WTC11 (cell line): ENCODE measurements at regions not wholly inside any gene's neighbourhood (a gene's known extent, or its start where the extent isn't known, plus 50 kb on each side); places are given as distances from the start of the nearest gene placed in this dataset.

Experiments used
- ATAC-seq: fragments of 200-7000 bp; cut with Tn5 transposase; 2 replicates; pipeline ENCODE4 v1.10.0; 2021; ENCODE audit warnings: mild to moderate bottlenecking, moderate library complexity
- CTCF ChIA-PET: fragments of 300-600 bp; sonication (Branson Sonifier 250); formaldehyde crosslinking; loops from one replicate; lab custom pipeline; 2021; ENCODE audit warnings: antibody characterized with exemption; lab: Charles Lee
- POLR2A ChIA-PET: fragments of 350-600 bp; sonication (Branson Sonifier 250); formaldehyde crosslinking; loops from one replicate; lab custom pipeline; 2021; ENCODE audit warnings: antibody characterized with exemption; lab: Charles Lee
- DNase-seq: peaks from one replicate; pipeline ENCODE4 v3.0.0; 2021; ENCODE audit warnings: low spot score
- H3K27ac Mint-ChIP-seq: 2 replicates; pipeline ENCODE4 v1.8.0; 2021; ENCODE audit warnings: mixed read lengths
- H3K27me3 Mint-ChIP-seq: 2 replicates; pipeline ENCODE4 v1.8.0; 2021; ENCODE audit warnings: low read depth, mild to moderate bottlenecking, moderate library complexity, mixed read lengths
- H3K36me3 Mint-ChIP-seq: 2 replicates; pipeline ENCODE4 v1.8.0; 2021; ENCODE audit warnings: mixed read lengths
- H3K4me1 Mint-ChIP-seq: 2 replicates; pipeline ENCODE4 v1.8.0; 2022; ENCODE audit warnings: mixed read lengths
- H3K4me3 Mint-ChIP-seq: 2 replicates; pipeline ENCODE4 v1.8.0; 2021; ENCODE audit warnings: mild to moderate bottlenecking, moderate library complexity, mixed read lengths
- H3K9me3 Mint-ChIP-seq: 2 replicates; pipeline ENCODE4 v1.8.0; 2021; ENCODE audit warnings: mixed read lengths
- ATF1 ChIP-seq: sonication (generic); formaldehyde crosslinking; IDR thresholded peaks from 2 replicates; pipeline ENCODE4 v1.8.1; 2023; ENCODE audit warnings: mild to moderate bottlenecking, moderate library complexity, missing genetic modification reagents
- CBFB ChIP-seq: sonication (generic); formaldehyde crosslinking; IDR thresholded peaks from 2 replicates; pipeline ENCODE4 v1.8.1; 2022; ENCODE audit warnings: mild to moderate bottlenecking, low read depth, missing genetic modification reagents
- ESRRA ChIP-seq: sonication (generic); formaldehyde crosslinking; IDR thresholded peaks from 2 replicates; pipeline ENCODE4 v1.8.1; 2022; ENCODE audit warnings: mild to moderate bottlenecking, missing genetic modification reagents, borderline replicate concordance
- GABPB1 ChIP-seq: sonication (generic); formaldehyde crosslinking; IDR thresholded peaks from 2 replicates; pipeline ENCODE4 v1.8.1; 2023; ENCODE audit warnings: mild to moderate bottlenecking, missing genetic modification reagents
- IRF2 ChIP-seq: sonication (generic); formaldehyde crosslinking; IDR thresholded peaks from 2 replicates; pipeline ENCODE4 v1.8.0; 2022; ENCODE audit warnings: low read depth, missing genetic modification reagents, borderline replicate concordance
- JAZF1 ChIP-seq: fragments of 250-450 bp; sonication (Bioruptor Pico); IDR thresholded peaks from 2 replicates; pipeline ENCODE4 v1.9.0; 2021; ENCODE audit warnings: moderate library complexity, mild to moderate bottlenecking, inconsistent platforms
- KAT7 ChIP-seq: sonication (generic); formaldehyde crosslinking; IDR thresholded peaks from 2 replicates; pipeline ENCODE4 v1.8.1; 2023; ENCODE audit warnings: missing genetic modification reagents, mild to moderate bottlenecking, borderline replicate concordance
- MAX ChIP-seq: sonication (generic); formaldehyde crosslinking; IDR thresholded peaks from 2 replicates; pipeline ENCODE4 v1.8.0; 2022; ENCODE audit warnings: mild to moderate bottlenecking, missing genetic modification reagents
- RELA ChIP-seq: sonication (generic); formaldehyde crosslinking; IDR thresholded peaks from 2 replicates; pipeline ENCODE4 v1.8.1; 2022; ENCODE audit warnings: missing genetic modification reagents, mild to moderate bottlenecking, borderline replicate concordance
- SMAD4 ChIP-seq: sonication (generic); formaldehyde crosslinking; IDR thresholded peaks from 2 replicates; pipeline ENCODE4 v1.8.0; 2022; ENCODE audit warnings: mild to moderate bottlenecking, missing genetic modification reagents
- SOX15 ChIP-seq: fragments of 250-450 bp; sonication (Bioruptor Pico); IDR thresholded peaks from 2 replicates; pipeline ENCODE4 v1.9.0; 2021; ENCODE audit warnings: mild to moderate bottlenecking
- ZMAT4 ChIP-seq: fragments of 250-450 bp; sonication (Bioruptor Pico); IDR thresholded peaks from 2 replicates; pipeline ENCODE4 v1.9.0; 2021; ENCODE audit warnings: mild to moderate bottlenecking
- ZNF219 ChIP-seq: sonication (generic); formaldehyde crosslinking; IDR thresholded peaks from 2 replicates; pipeline ENCODE4 v1.8.0; 2023; ENCODE audit warnings: missing genetic modification reagents, mild to moderate bottlenecking, borderline replicate concordance
- ZNF263 ChIP-seq: sonication (generic); formaldehyde crosslinking; IDR thresholded peaks from 2 replicates; pipeline ENCODE4 v1.8.1; 2022; ENCODE audit warnings: low read depth, mild to moderate bottlenecking, moderate library complexity, missing genetic modification reagents
- ZNF423 ChIP-seq: fragments of 250-450 bp; sonication (Bioruptor Pico); IDR thresholded peaks from 2 replicates; pipeline ENCODE4 v2.1.2; 2022; ENCODE audit warnings: mild to moderate bottlenecking, moderate library complexity
- ZNF671 ChIP-seq: fragments of 250-450 bp; sonication (Bioruptor Pico); IDR thresholded peaks from 2 replicates; pipeline ENCODE4 v1.8.0; 2021; ENCODE audit warnings: mild to moderate bottlenecking
- TF ChIP-seq, protein P1 (sequence below): sonication (generic); formaldehyde crosslinking; IDR thresholded peaks from 2 replicates; pipeline ENCODE4 v1.8.1; 2022; ENCODE audit warnings: mild to moderate bottlenecking, missing genetic modification reagents, moderate library complexity, borderline replicate concordance
- TF ChIP-seq, protein P2 (sequence below): sonication (generic); formaldehyde crosslinking; IDR thresholded peaks from 2 replicates; pipeline ENCODE4 v1.8.0; 2022; ENCODE audit warnings: mild to moderate bottlenecking, missing genetic modification reagents
- TF ChIP-seq, protein P3 (sequence below): fragments of 250-450 bp; sonication (Bioruptor Pico); IDR thresholded peaks from 2 replicates; pipeline ENCODE4 v2.1.2; 2022; ENCODE audit warnings: mild to moderate bottlenecking, moderate library complexity
- TF ChIP-seq, protein P4 (sequence below): fragments of 250-450 bp; sonication (Bioruptor Pico); conservative IDR thresholded peaks from 2 replicates; pipeline ENCODE4 v1.9.0; 2021; ENCODE audit warnings: mild to moderate bottlenecking
- TF ChIP-seq, protein P5 (sequence below): fragments of 250-450 bp; sonication (Bioruptor Pico); IDR thresholded peaks from 2 replicates; pipeline ENCODE4 v1.8.0; 2021; ENCODE audit warnings: mild to moderate bottlenecking
- TF ChIP-seq, protein P6 (sequence below): sonication (generic); formaldehyde crosslinking; IDR thresholded peaks from 2 replicates; pipeline ENCODE4 v1.8.0; 2022; ENCODE audit warnings: missing genetic modification reagents
- TF ChIP-seq, protein P7 (sequence below): sonication (generic); formaldehyde crosslinking; IDR thresholded peaks from 2 replicates; pipeline ENCODE4 v1.8.1; 2022; ENCODE audit warnings: low read depth, mild to moderate bottlenecking, moderate library complexity, missing genetic modification reagents, borderline replicate concordance

- TF ChIP-seq, protein P1, sequence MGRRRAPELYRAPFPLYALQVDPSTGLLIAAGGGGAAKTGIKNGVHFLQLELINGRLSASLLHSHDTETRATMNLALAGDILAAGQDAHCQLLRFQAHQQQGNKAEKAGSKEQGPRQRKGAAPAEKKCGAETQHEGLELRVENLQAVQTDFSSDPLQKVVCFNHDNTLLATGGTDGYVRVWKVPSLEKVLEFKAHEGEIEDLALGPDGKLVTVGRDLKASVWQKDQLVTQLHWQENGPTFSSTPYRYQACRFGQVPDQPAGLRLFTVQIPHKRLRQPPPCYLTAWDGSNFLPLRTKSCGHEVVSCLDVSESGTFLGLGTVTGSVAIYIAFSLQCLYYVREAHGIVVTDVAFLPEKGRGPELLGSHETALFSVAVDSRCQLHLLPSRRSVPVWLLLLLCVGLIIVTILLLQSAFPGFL (CRISPR knock-in tag), result no peak
- TF ChIP-seq ZMAT4, result no peak
- no peak for TF ChIP-seq ZNF423 (CRISPR knock-in tag)
- no peak for TF ChIP-seq SMAD4 (CRISPR knock-in tag)
- no peak for TF ChIP-seq ATF1
- TF ChIP-seq CBFB (CRISPR knock-in tag), result no peak
- TF ChIP-seq, protein P2, sequence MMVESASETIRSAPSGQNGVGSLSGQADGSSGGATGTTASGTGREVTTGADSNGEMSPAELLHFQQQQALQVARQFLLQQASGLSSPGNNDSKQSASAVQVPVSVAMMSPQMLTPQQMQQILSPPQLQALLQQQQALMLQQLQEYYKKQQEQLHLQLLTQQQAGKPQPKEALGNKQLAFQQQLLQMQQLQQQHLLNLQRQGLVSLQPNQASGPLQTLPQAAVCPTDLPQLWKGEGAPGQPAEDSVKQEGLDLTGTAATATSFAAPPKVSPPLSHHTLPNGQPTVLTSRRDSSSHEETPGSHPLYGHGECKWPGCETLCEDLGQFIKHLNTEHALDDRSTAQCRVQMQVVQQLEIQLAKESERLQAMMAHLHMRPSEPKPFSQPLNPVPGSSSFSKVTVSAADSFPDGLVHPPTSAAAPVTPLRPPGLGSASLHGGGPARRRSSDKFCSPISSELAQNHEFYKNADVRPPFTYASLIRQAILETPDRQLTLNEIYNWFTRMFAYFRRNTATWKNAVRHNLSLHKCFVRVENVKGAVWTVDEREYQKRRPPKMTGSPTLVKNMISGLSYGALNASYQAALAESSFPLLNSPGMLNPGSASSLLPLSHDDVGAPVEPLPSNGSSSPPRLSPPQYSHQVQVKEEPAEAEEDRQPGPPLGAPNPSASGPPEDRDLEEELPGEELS (CRISPR knock-in tag), result no peak
- no peak for TF ChIP-seq ZNF219
- TF ChIP-seq SOX15 (CRISPR knock-in tag), result no peak
- TF ChIP-seq GABPB1, result no peak
- TF ChIP-seq KAT7 (CRISPR knock-in tag), result no peak
Measured at GRCh38 chr11:42773729-42774128, 538.1 kb upstream of the API5 start (continued).

DNA sequence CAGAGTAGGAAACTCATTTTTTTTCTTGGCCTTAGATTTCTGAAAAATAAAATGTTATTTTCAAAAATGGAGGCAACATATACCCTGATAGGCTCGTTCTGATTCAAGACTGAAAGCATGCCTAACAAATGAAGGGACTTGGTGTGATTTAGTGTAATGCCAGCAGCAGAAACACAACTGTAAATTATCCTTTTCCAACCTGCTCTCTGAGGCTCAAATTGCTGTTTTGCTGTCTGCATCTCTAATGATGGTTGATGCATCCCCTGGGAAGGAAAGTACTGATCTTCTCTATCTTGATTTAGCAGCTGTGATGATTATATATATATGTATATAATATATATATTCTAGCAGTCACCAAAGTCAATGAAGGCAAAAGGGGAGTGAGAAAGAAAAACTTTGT, 537.2 kb upstream of the API5 start:
- Mint-ChIP-seq H3K4me3 (no peak overlapping the region), H3K9me3 (no peaks in the 10 kb centered on the region), H3K27me3 (no peaks in the 10 kb centered on the region; the same call in 1 of the 2 replicates), H3K27ac (no peak overlapping the region), H3K36me3 (no peaks in the 10 kb centered on the region), H3K4me1 (no peaks in the 10 kb centered on the region)
- ATAC-seq (no peak), DNase-seq (no peak)
- POLR2A ChIA-PET, result no interaction called here
- CTCF ChIA-PET, result no interaction called here
- TF ChIP-seq, protein P3, sequence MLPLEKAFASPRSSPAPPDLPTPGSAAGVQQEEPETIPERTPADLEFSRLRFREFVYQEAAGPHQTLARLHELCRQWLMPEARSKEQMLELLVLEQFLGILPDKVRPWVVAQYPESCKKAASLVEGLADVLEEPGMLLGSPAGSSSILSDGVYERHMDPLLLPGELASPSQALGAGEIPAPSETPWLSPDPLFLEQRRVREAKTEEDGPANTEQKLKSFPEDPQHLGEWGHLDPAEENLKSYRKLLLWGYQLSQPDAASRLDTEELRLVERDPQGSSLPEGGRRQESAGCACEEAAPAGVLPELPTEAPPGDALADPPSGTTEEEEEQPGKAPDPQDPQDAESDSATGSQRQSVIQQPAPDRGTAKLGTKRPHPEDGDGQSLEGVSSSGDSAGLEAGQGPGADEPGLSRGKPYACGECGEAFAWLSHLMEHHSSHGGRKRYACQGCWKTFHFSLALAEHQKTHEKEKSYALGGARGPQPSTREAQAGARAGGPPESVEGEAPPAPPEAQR (CRISPR knock-in tag), result no peak
- TF ChIP-seq, protein P4, sequence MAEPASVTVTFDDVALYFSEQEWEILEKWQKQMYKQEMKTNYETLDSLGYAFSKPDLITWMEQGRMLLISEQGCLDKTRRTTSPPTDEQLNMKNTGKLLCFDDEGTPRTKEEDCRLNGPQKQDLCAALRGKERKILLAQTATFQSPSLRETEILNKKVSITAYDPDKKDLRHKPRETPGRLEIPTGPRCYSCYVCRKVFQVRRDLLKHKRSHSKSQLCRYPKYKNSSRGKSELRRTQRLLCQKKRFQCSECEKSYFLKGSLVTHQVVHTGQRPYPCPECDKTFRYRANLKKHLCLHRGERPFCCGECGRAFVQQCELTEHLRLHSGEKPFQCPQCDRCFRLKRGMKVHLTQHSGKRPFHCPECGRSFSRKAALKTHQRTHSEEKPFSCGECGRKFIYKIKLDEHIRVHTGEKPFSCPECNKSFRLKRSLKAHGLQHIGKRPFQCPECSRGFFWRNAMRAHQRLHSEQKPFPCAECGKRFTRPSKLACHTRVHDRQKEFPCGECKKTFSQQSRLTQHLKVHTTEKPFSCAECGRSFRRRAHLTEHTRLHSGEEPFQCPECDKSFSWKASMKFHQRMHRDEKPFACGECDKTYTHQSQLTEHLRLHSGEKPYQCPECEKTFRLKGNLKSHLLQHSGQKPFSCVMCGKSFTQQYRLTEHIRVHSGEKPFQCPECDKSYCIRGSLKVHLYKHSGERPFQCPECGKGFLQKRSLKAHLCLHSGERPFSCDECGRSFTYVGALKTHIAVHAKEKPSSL, result no peak
- TF ChIP-seq, protein P5, sequence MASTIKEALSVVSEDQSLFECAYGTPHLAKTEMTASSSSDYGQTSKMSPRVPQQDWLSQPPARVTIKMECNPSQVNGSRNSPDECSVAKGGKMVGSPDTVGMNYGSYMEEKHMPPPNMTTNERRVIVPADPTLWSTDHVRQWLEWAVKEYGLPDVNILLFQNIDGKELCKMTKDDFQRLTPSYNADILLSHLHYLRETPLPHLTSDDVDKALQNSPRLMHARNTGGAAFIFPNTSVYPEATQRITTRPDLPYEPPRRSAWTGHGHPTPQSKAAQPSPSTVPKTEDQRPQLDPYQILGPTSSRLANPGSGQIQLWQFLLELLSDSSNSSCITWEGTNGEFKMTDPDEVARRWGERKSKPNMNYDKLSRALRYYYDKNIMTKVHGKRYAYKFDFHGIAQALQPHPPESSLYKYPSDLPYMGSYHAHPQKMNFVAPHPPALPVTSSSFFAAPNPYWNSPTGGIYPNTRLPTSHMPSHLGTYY (CRISPR knock-in tag), result no peak
- no peak for TF ChIP-seq RELA (CRISPR knock-in tag)
- no peak for TF ChIP-seq IRF2 (CRISPR knock-in tag)
- no peak for TF ChIP-seq ZNF263 (CRISPR knock-in tag)
- TF ChIP-seq ZNF671 (CRISPR knock-in tag), result no peak
- TF ChIP-seq ESRRA (CRISPR knock-in tag), result no peak
- TF ChIP-seq, protein P6, sequence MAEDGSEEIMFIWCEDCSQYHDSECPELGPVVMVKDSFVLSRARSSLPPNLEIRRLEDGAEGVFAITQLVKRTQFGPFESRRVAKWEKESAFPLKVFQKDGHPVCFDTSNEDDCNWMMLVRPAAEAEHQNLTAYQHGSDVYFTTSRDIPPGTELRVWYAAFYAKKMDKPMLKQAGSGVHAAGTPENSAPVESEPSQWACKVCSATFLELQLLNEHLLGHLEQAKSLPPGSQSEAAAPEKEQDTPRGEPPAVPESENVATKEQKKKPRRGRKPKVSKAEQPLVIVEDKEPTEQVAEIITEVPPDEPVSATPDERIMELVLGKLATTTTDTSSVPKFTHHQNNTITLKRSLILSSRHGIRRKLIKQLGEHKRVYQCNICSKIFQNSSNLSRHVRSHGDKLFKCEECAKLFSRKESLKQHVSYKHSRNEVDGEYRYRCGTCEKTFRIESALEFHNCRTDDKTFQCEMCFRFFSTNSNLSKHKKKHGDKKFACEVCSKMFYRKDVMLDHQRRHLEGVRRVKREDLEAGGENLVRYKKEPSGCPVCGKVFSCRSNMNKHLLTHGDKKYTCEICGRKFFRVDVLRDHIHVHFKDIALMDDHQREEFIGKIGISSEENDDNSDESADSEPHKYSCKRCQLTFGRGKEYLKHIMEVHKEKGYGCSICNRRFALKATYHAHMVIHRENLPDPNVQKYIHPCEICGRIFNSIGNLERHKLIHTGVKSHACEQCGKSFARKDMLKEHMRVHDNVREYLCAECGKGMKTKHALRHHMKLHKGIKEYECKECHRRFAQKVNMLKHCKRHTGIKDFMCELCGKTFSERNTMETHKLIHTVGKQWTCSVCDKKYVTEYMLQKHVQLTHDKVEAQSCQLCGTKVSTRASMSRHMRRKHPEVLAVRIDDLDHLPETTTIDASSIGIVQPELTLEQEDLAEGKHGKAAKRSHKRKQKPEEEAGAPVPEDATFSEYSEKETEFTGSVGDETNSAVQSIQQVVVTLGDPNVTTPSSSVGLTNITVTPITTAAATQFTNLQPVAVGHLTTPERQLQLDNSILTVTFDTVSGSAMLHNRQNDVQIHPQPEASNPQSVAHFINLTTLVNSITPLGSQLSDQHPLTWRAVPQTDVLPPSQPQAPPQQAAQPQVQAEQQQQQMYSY (CRISPR knock-in tag), result no peak
- TF ChIP-seq, protein P7, sequence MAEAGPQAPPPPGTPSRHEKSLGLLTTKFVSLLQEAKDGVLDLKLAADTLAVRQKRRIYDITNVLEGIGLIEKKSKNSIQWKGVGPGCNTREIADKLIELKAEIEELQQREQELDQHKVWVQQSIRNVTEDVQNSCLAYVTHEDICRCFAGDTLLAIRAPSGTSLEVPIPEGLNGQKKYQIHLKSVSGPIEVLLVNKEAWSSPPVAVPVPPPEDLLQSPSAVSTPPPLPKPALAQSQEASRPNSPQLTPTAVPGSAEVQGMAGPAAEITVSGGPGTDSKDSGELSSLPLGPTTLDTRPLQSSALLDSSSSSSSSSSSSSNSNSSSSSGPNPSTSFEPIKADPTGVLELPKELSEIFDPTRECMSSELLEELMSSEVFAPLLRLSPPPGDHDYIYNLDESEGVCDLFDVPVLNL (CRISPR knock-in tag), result no peak
- no peak for TF ChIP-seq MAX
- TF ChIP-seq JAZF1 (CRISPR knock-in tag), result no peak
